Body of pancreas (tissue), 4 donors: ENCODE measurements at regions not wholly inside any gene's neighbourhood (a gene's known extent, or its start where the extent isn't known, plus 50 kb on each side); places are given as distances from the start of the nearest gene placed in this dataset.

Experiments used
- ATAC-seq: fragments of 150-250 bp; one replicate; pipeline ENCODE4 v1.9.1; 2016
- DNase-seq, 4 donors: peaks; one replicate each; pipeline ENCODE4 v3.0.0-alpha.2; 2019
- H3K27ac ChIP-seq, 4 donors: fragments of 200-600 bp; sonication (generic); 1 replicate in 3 of 4; 2 replicates in 1 of 4; pipeline versions ENCODE4 v1.5.1 to v1.6.1; 2016 to 2019; ENCODE audit warnings: mild to moderate bottlenecking in 1 of 4, mixed read lengths in 1 of 4, moderate library complexity in 1 of 4
- H3K27me3 ChIP-seq, 2 donors: fragments of 200-600 bp; sonication (generic); one replicate each; pipeline ENCODE4 v1.6.0; 2016; ENCODE audit warnings: mild to moderate bottlenecking in 1 of 2
- H3K36me3 ChIP-seq, 2 donors: fragments of 200-600 bp; sonication (generic); replicated peaks in 1 of 2; 2 replicates each; pipeline ENCODE4 v1.5.1; 2016; ENCODE audit warnings: low read depth in 2 of 2; ENCODE audit not compliant: insufficient read depth in 1 of 2
- H3K4me1 ChIP-seq: fragments of 200-600 bp; sonication (generic); one replicate; pipeline ENCODE4 v1.6.0; 2016
- H3K4me3 ChIP-seq, 2 donors: fragments of 200-600 bp; sonication (generic); 1 replicate in 1 of 2; 2 replicates in 1 of 2; pipeline ENCODE4 v1.5.1; 2016 to 2019
- H3K9me3 ChIP-seq, 3 donors: fragments of 200-600 bp; sonication (generic); 1 replicate in 2 of 3; 2 replicates in 1 of 3; pipeline ENCODE4 v1.5.1; 2016
- POLR2A ChIP-seq, 3 donors: fragments of 450-650 bp; IDR thresholded peaks; one replicate each; pipeline ENCODE4 v1.6.1; 2016; ENCODE audit warnings: antibody characterized with exemption in 3 of 3, mild to moderate bottlenecking in 2 of 3
- WGBS, 2 donors: methylation state at CpG; one replicate each; pipeline ENCODE4 v1.1.5; 2017; 5-methylcytosine and 5-hydroxymethylcytosine counted together
- intact Hi-C: fragments of 100-400 bp; cut with DNase I; formaldehyde crosslinking; loops from one replicate; pipeline ENCODE4 v1.15.1; 2023
- TF ChIP-seq, protein P1 (sequence below), 7 experiments: fragments of 450-650 bp in 4 of 7; fragments of 200-600 bp in 3 of 7; sonication (generic) in 3 of 7; IDR thresholded peaks; one replicate each; pipeline ENCODE4 v1.5.1; 2016 to 2019; ENCODE audit warnings: antibody characterized with exemption in 7 of 7

DNA sequence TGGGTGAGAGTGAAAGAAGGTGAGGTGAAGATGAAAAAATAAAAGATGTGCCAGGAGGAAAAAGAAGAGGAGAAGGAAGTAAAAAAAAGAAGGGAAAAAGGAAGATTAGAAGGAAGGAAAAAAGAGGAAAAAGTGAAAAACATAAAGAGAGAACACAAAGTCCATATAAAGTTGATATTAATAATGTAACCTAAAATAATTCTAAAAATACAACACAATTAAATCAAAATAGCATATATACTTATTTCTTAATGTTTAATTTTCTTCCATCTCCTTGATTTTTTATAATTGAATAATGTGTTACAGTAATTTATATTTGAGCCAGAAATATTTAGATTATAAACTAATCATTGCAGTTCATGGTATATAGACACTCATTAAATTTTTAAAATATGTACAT is 124.4 kb upstream of the NOVA1 start:
- Histone ChIP-seq H3K36me3 (no peaks in the 10 kb centered on the region), H3K4me1 (no peaks in the 10 kb centered on the region), H3K4me3 (no peak overlapping the region), H3K27me3 (no peaks in the 10 kb centered on the region), H3K27ac (no peak overlapping the region), H3K9me3 (no peaks in the 10 kb centered on the region)
- ATAC-seq: no peak
- DNase-seq: no peak
- intact Hi-C loops: no loop called here
- TF ChIP-seq, protein P1, sequence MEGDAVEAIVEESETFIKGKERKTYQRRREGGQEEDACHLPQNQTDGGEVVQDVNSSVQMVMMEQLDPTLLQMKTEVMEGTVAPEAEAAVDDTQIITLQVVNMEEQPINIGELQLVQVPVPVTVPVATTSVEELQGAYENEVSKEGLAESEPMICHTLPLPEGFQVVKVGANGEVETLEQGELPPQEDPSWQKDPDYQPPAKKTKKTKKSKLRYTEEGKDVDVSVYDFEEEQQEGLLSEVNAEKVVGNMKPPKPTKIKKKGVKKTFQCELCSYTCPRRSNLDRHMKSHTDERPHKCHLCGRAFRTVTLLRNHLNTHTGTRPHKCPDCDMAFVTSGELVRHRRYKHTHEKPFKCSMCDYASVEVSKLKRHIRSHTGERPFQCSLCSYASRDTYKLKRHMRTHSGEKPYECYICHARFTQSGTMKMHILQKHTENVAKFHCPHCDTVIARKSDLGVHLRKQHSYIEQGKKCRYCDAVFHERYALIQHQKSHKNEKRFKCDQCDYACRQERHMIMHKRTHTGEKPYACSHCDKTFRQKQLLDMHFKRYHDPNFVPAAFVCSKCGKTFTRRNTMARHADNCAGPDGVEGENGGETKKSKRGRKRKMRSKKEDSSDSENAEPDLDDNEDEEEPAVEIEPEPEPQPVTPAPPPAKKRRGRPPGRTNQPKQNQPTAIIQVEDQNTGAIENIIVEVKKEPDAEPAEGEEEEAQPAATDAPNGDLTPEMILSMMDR (IDR thresholded peaks at IDR 0.05): no peak
- no peak for TF ChIP-seq POLR2A (IDR thresholded peaks at IDR 0.05)

DNA sequence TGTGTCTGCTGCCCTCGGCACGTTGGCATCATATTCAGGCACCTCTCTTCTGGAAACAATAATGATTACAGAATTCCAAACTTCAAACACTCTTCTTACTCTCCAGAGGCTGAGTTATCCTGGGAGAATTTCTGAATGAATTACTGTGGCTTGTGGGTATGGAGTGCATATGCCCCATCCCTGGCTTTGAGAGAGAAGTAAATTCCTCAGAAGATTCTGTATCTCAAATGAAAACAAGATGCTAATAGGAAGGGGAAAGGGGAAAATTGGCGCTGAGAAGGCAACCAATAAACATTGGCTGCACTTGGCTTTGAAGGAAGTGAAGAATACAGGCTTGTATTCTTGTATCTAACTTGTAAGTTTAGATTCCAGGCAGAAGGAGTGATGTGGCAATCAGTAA is 132.0 kb upstream of the NOVA1 start:
- Histone ChIP-seq H3K4me1 (no peaks in the 10 kb centered on the region), H3K4me3 (no peak overlapping the region), H3K27ac (no peak overlapping the region), H3K27me3 (no peaks in the 10 kb centered on the region), H3K9me3 (no peaks in the 10 kb centered on the region), H3K36me3 (no peaks in the 10 kb centered on the region)
- WGBS, 2 donors: 51 to 57% methylated on average over 3 of the region's 3 CpGs
- no peak for DNase-seq
- intact Hi-C loops: no loop called here
- TF ChIP-seq, protein P1 (IDR thresholded peaks at IDR 0.05): no peak
- no peak for TF ChIP-seq POLR2A (IDR thresholded peaks at IDR 0.05)
- no peak for ATAC-seq

DNA sequence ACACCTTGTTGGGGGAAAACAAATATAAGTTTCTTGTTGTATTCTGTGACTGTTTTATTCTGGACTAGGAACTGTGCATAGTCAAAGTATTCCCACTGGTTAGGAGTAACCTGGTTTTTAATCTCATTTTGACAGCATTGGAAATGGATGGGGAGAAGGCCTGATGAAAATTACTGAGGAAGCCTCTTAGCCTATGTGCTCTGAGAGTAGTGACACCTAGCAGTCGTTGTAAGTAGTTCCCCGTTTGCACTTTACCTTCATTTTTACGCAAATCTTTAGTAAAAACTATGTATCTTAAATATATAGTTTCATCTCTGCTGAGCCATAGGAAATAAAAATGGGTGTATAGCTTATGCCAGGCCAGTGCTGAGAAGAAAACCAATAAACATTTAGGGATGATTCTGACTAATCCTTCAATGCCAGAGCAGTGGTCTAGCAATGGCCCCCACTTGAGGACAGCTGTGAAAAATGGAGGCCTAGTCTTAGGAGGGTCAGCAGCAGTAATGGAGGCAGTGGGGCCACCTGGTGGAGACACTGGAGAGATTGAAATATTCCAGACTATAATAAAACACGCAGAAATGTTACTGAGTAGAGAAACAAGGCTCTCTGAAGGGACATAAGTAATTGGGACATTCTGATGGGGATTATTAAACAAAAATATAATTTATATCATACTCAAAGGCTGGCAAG is 133.2 kb upstream of the NOVA1 start:
- no peaks in the 10 kb centered on the region for H3K4me1 ChIP-seq
- WGBS, 2 donors: 68 to 71% methylated on average over 4 of the region's 4 CpGs
- no peak for ATAC-seq
- no peak overlapping the region for H3K27ac ChIP-seq
- H3K4me3 ChIP-seq: no peak overlapping the region
- TF ChIP-seq, protein P1 (IDR thresholded peaks at IDR 0.05): peak in 2 of 7 experiments; percentile 15 to 17
- TF ChIP-seq POLR2A (IDR thresholded peaks at IDR 0.05): no peak
- no peaks in the 10 kb centered on the region for H3K27me3 ChIP-seq
- H3K36me3 ChIP-seq: no peaks in the 10 kb centered on the region
- intact Hi-C loops: no loop called here
- no peaks in the 10 kb centered on the region for H3K9me3 ChIP-seq
- DNase-seq: peak in 1 of 4 donors; percentile 19

DNA sequence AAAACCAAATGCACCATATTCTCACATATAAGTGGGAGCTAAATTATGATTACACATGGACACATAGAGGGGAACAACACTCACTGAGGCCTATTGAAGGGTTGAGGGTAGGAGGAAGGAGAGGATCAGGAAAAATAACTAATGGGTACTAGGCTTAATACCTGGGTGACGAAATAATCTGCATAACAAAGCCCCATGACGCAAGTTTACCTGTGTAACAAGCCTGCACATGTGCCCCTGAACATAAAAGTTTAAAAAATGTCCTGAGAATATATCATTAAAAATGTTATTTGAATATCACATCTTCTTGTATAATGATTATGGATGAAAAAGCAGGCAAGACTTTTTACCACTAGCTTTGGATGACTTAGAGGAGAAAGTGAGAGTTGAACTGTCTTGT is 138.0 kb upstream of the NOVA1 start:
- H3K9me3 ChIP-seq: no peaks in the 10 kb centered on the region
- H3K4me3 ChIP-seq: no peak overlapping the region
- no peaks in the 10 kb centered on the region for H3K4me1 ChIP-seq
- intact Hi-C loops: no loop called here
- no peak for DNase-seq
- H3K27ac ChIP-seq: no peak overlapping the region
- no peaks in the 10 kb centered on the region for H3K27me3 ChIP-seq
- TF ChIP-seq, protein P1 (IDR thresholded peaks at IDR 0.05): no peak
- TF ChIP-seq POLR2A (IDR thresholded peaks at IDR 0.05): no peak
- H3K36me3 ChIP-seq: no peaks in the 10 kb centered on the region
- 48 to 63% methylated on average over 2 of the region's 2 CpGs for WGBS, 2 donors
- no peak for ATAC-seq

DNA sequence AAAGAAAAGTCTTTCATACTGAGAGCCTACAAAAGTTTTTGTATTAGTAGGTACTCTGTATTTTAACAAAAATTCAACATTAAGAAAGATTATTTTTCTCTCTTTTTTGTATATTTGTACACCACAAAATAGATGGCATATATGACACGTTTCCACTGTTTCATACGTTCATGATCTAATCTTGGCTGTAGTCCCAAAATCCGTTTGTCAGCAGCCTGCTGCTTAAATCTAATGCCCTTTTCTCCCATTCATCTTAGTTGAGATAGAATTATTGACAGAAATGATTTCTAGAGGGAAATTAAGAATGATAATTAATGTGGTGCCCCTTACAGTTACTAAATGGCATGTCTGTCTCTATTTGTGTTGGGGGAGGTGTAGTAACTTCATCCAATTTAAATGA is 140.7 kb upstream of the NOVA1 start:
- Histone ChIP-seq H3K9me3 (no peaks in the 10 kb centered on the region), H3K27ac (no peak overlapping the region), H3K4me3 (no peak overlapping the region), H3K27me3 (no peaks in the 10 kb centered on the region), H3K36me3 (no peaks in the 10 kb centered on the region), H3K4me1 (no peaks in the 10 kb centered on the region)
- TF ChIP-seq POLR2A (IDR thresholded peaks at IDR 0.05): no peak
- ATAC-seq: no peak
- 3 to 7% methylated on average over 3 of the region's 3 CpGs for WGBS, 2 donors
- intact Hi-C loops: no loop called here
- DNase-seq: no peak
